ENCODE measurements at regions not wholly inside any gene's neighbourhood (a gene's known extent, or its start where the extent isn't known, plus 50 kb on each side); places are given as distances from the start of the nearest gene placed in this dataset.

DNA sequence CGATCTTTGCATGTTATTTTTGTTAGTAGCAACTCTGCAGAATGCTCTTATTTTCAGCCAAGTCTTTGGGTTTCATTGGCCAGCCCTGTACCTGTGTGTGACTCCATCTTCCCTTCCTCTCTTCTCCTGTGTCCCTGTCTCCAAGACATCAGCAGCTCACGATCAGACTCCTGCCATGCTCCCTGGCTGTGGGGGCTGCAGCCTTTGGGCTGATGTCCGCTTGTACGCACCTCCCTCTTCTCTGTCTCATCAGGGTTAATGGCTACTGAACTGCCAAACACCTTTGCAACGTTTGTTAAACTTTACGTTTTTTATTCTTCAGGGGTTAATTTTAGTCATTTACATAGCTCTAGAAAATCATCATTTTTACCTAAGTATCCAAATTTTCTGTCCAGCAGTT lies 103.5 kb upstream of the RET start:
- TF ChIP-seq, protein P1, sequence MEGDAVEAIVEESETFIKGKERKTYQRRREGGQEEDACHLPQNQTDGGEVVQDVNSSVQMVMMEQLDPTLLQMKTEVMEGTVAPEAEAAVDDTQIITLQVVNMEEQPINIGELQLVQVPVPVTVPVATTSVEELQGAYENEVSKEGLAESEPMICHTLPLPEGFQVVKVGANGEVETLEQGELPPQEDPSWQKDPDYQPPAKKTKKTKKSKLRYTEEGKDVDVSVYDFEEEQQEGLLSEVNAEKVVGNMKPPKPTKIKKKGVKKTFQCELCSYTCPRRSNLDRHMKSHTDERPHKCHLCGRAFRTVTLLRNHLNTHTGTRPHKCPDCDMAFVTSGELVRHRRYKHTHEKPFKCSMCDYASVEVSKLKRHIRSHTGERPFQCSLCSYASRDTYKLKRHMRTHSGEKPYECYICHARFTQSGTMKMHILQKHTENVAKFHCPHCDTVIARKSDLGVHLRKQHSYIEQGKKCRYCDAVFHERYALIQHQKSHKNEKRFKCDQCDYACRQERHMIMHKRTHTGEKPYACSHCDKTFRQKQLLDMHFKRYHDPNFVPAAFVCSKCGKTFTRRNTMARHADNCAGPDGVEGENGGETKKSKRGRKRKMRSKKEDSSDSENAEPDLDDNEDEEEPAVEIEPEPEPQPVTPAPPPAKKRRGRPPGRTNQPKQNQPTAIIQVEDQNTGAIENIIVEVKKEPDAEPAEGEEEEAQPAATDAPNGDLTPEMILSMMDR (conservative IDR thresholded peaks at IDR 0.05): no peak
- no peak for TF ChIP-seq EZH2 (IDR thresholded peaks at IDR 0.05; ENCODE audit: low read depth)

Data from PC-9 (cell line).